Keratinocyte (primary cell): ENCODE measurements at regions not wholly inside any gene's neighbourhood (a gene's known extent, or its start where the extent isn't known, plus 50 kb on each side); places are given as distances from the start of the nearest gene placed in this dataset.

ENCODE experiments used
- DNase-seq: peaks from one replicate; pipeline ENCODE4 v3.0.0-alpha.2; 2011; ENCODE audit warnings: low read depth, missing footprints, low spot score
- FAIRE-seq: peaks from 2 replicates; lab custom pipeline; 2011; peaks lifted over from hg19 to GRCh38; lab: Jason Lieb, UNC
- H2AFZ ChIP-seq: 2 replicates; pipeline ENCODE4 v1.6.0; 2012; ENCODE audit warnings: low read length, control low read depth, inconsistent platforms; ENCODE audit not compliant: control insufficient read depth
- H3K27ac ChIP-seq: 2 replicates; pipeline ENCODE4 v1.5.1; 2011; ENCODE audit warnings: low read length; ENCODE audit not compliant: control insufficient read depth, insufficient read depth
- H3K27me3 ChIP-seq: 3 replicates; pipeline ENCODE4 v1.6.0; 2011; ENCODE audit warnings: low read length; ENCODE audit not compliant: control insufficient read depth, insufficient read depth; ENCODE audit errors: extremely low read depth
- H3K36me3 ChIP-seq, 2 experiments: 2 replicates in 1 of 2; 3 replicates in 1 of 2; pipeline ENCODE4 v1.5.1; 2011; ENCODE audit warnings: low read length in 2 of 2, mild to moderate bottlenecking in 1 of 2; ENCODE audit not compliant: control insufficient read depth in 2 of 2, insufficient read depth in 2 of 2; ENCODE audit errors: extremely low read depth in 1 of 2
- H3K4me1 ChIP-seq: 3 replicates; pipeline ENCODE4 v1.5.1; 2011; ENCODE audit warnings: low read length; ENCODE audit not compliant: control insufficient read depth, insufficient read depth; ENCODE audit errors: extremely low read depth
- H3K4me2 ChIP-seq: 3 replicates; pipeline ENCODE4 v1.6.0; 2011; ENCODE audit warnings: low read depth, low read length; ENCODE audit not compliant: control insufficient read depth, insufficient read depth; ENCODE audit errors: extremely low read depth
- H3K4me3 ChIP-seq, 3 experiments: fragments of 200-600 bp in 1 of 3; sonication (generic) in 1 of 3; 2 replicates in 2 of 3; 3 replicates in 1 of 3; pipeline ENCODE4 v1.5.1; 2011 to 2016; ENCODE audit warnings: low read length in 3 of 3, mild to moderate bottlenecking in 3 of 3, control low read depth in 2 of 3, inconsistent platforms in 1 of 3, low read depth in 1 of 3, mixed read lengths in 1 of 3, mixed run types in 1 of 3, moderate library complexity in 1 of 3; ENCODE audit not compliant: control insufficient read depth in 2 of 3, insufficient read depth in 2 of 3; ENCODE audit errors: extremely low read depth in 1 of 3
- H3K79me2 ChIP-seq: 2 replicates; pipeline ENCODE4 v1.6.0; 2012; ENCODE audit warnings: low read length; ENCODE audit not compliant: control insufficient read depth, insufficient read depth
- H3K9ac ChIP-seq: 3 replicates; pipeline ENCODE4 v1.6.0; 2011; ENCODE audit warnings: low read length; ENCODE audit not compliant: control insufficient read depth, insufficient read depth; ENCODE audit errors: extremely low read depth
- H3K9me1 ChIP-seq: 3 replicates; pipeline ENCODE4 v1.6.0; 2011; ENCODE audit warnings: low read length; ENCODE audit not compliant: control insufficient read depth, insufficient read depth; ENCODE audit errors: extremely low read depth
- H3K9me3 ChIP-seq: 2 replicates; pipeline ENCODE4 v1.5.1; 2012; ENCODE audit warnings: low read depth, low read length; ENCODE audit not compliant: control insufficient read depth
- H4K20me1 ChIP-seq: 3 replicates; pipeline ENCODE4 v1.6.0; 2011; ENCODE audit warnings: low read length; ENCODE audit not compliant: control insufficient read depth, insufficient read depth; ENCODE audit errors: extremely low read depth
- CTCF ChIP-seq, 3 experiments: IDR thresholded peaks in 1 of 3; conservative IDR thresholded peaks in 1 of 3; optimal IDR thresholded peaks in 1 of 3; 2 replicates in 2 of 3; 3 replicates in 1 of 3; pipeline versions ENCODE3 to v1.5.1; 2011; ENCODE audit warnings: low read length in 3 of 3, mild to moderate bottlenecking in 3 of 3, moderate library complexity in 2 of 3, control low read depth in 1 of 3, inconsistent platforms in 1 of 3; ENCODE audit not compliant: insufficient read depth in 2 of 3; ENCODE audit errors: extremely low read depth in 1 of 3
- EZH2 ChIP-seq: IDR thresholded peaks from one replicate; pipeline ENCODE4 v1.6.1; 2012; ENCODE audit warnings: inconsistent platforms, mild to moderate bottlenecking, low read length, moderate library complexity
- dilution Hi-C: fragments of 300-500 bp; cut with MboI; formaldehyde crosslinking; loops from one replicate; pipeline ENCODE4 v1.7.0; 2020; ENCODE audit warnings: low sequenced_read_pairs; ENCODE audit not compliant: extremely low pct_ligation_motif_present

GRCh38 chr6:166228839-166229528 lies 61.3 kb upstream of the TBXT start:
- no peak overlapping the region for H2AFZ ChIP-seq
- H3K9me1 ChIP-seq: no peaks in the 10 kb centered on the region
- no peak overlapping the region for H3K4me2 ChIP-seq
- no peak overlapping the region for H3K27ac ChIP-seq
- no peak overlapping the region for H3K4me3 ChIP-seq
- no peaks in the 10 kb centered on the region for H3K4me1 ChIP-seq
- TF ChIP-seq EZH2 (no peak), CTCF (optimal IDR thresholded peaks at IDR 0.05 in 1 of 3, IDR thresholded peaks at IDR 0.05 in 1 of 3, conservative IDR thresholded peaks at IDR 0.05 in 1 of 3; ENCODE audit: extremely low read depth in 1 of 3, insufficient read depth in 2 of 3, low read length in 3 of 3) (no peak)
- H3K9me3 ChIP-seq: no peaks in the 10 kb centered on the region
- no peaks in the 10 kb centered on the region for H3K27me3 ChIP-seq
- no peak for FAIRE-seq
- H3K36me3 ChIP-seq: no peaks in the 10 kb centered on the region
- no peak overlapping the region for H3K9ac ChIP-seq
- H4K20me1 ChIP-seq: no peaks in the 10 kb centered on the region
- dilution Hi-C loops: no loop called here
- no peak for DNase-seq
- no peaks in the 10 kb centered on the region for H3K79me2 ChIP-seq

- H3K9ac ChIP-seq: no peak overlapping the region
- DNase-seq (no peak), FAIRE-seq (no peak)
- H2AFZ ChIP-seq: no peak overlapping the region
- H3K27me3 ChIP-seq: no peaks in the 10 kb centered on the region
- H3K27ac ChIP-seq: no peak overlapping the region
- H3K4me1 ChIP-seq: no peaks in the 10 kb centered on the region
- dilution Hi-C loops: no loop called here
- H3K9me1 ChIP-seq: no peaks in the 10 kb centered on the region
- no peak overlapping the region for H3K4me3 ChIP-seq
- no peak overlapping the region for H3K4me2 ChIP-seq
- H3K79me2 ChIP-seq: no peaks in the 10 kb centered on the region
- no peaks in the 10 kb centered on the region for H3K36me3 ChIP-seq
- no peaks in the 10 kb centered on the region for H4K20me1 ChIP-seq
- no peak for TF ChIP-seq EZH2
- no peak for TF ChIP-seq CTCF (optimal IDR thresholded peaks at IDR 0.05 in 1 of 3, IDR thresholded peaks at IDR 0.05 in 1 of 3, conservative IDR thresholded peaks at IDR 0.05 in 1 of 3; ENCODE audit: extremely low read depth in 1 of 3, insufficient read depth in 2 of 3, low read length in 3 of 3)
- H3K9me3 ChIP-seq: no peaks in the 10 kb centered on the region
Measured at GRCh38 chr6:166228425-166228824, 60.8 kb upstream of the TBXT start.
